HL-60 (cell line): ENCODE measurements at regions not wholly inside any gene's neighbourhood (a gene's known extent, or its start where the extent isn't known, plus 50 kb on each side); places are given as distances from the start of the nearest gene placed in this dataset.

ENCODE experiments used
- GABPA ChIP-seq: IDR thresholded peaks from 2 replicates; pipeline ENCODE4 v1.6.1; 2012; ENCODE audit warnings: low read depth
- POLR2AphosphoS5 ChIP-seq: IDR thresholded peaks from 2 replicates; pipeline ENCODE4 v1.6.1; 2012; ENCODE audit warnings: low read depth
- SPI1 ChIP-seq: IDR thresholded peaks from 2 replicates; pipeline ENCODE4 v1.6.1; 2012; ENCODE audit warnings: low read depth, mild to moderate bottlenecking, borderline replicate concordance
- TF ChIP-seq, protein P1 (sequence below): IDR thresholded peaks from one replicate; pipeline ENCODE4 v1.5.1; 2011; ENCODE audit warnings: low read length, control low read depth, inconsistent platforms; ENCODE audit not compliant: insufficient read depth
- TF ChIP-seq, protein P2 (sequence below): IDR thresholded peaks from 2 replicates; pipeline ENCODE4 v1.6.1; 2012; ENCODE audit warnings: low read depth; ENCODE audit not compliant: insufficient replicate concordance

DNA sequence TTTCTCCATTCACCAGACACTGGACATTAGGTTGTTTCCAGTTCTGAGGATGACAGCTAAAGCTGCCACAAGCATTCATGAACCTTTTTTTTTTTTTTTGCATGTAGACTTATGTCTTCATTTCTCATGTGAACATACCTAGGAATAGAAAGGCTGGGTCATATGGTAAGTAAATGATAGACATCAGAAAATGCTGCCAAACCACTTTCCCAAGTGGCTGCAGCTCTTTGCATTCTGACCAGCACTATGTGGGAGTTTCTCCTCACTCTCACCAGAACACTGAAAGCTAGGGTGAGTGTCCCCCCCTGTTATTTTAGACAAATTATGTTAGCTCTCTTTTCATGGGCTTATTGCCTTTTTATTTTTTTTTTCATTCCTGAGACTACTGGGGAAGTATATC is 197.5 kb downstream of the OTOR start:
- TF ChIP-seq, protein P1, sequence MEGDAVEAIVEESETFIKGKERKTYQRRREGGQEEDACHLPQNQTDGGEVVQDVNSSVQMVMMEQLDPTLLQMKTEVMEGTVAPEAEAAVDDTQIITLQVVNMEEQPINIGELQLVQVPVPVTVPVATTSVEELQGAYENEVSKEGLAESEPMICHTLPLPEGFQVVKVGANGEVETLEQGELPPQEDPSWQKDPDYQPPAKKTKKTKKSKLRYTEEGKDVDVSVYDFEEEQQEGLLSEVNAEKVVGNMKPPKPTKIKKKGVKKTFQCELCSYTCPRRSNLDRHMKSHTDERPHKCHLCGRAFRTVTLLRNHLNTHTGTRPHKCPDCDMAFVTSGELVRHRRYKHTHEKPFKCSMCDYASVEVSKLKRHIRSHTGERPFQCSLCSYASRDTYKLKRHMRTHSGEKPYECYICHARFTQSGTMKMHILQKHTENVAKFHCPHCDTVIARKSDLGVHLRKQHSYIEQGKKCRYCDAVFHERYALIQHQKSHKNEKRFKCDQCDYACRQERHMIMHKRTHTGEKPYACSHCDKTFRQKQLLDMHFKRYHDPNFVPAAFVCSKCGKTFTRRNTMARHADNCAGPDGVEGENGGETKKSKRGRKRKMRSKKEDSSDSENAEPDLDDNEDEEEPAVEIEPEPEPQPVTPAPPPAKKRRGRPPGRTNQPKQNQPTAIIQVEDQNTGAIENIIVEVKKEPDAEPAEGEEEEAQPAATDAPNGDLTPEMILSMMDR = no peak
- TF ChIP-seq, protein P2, sequence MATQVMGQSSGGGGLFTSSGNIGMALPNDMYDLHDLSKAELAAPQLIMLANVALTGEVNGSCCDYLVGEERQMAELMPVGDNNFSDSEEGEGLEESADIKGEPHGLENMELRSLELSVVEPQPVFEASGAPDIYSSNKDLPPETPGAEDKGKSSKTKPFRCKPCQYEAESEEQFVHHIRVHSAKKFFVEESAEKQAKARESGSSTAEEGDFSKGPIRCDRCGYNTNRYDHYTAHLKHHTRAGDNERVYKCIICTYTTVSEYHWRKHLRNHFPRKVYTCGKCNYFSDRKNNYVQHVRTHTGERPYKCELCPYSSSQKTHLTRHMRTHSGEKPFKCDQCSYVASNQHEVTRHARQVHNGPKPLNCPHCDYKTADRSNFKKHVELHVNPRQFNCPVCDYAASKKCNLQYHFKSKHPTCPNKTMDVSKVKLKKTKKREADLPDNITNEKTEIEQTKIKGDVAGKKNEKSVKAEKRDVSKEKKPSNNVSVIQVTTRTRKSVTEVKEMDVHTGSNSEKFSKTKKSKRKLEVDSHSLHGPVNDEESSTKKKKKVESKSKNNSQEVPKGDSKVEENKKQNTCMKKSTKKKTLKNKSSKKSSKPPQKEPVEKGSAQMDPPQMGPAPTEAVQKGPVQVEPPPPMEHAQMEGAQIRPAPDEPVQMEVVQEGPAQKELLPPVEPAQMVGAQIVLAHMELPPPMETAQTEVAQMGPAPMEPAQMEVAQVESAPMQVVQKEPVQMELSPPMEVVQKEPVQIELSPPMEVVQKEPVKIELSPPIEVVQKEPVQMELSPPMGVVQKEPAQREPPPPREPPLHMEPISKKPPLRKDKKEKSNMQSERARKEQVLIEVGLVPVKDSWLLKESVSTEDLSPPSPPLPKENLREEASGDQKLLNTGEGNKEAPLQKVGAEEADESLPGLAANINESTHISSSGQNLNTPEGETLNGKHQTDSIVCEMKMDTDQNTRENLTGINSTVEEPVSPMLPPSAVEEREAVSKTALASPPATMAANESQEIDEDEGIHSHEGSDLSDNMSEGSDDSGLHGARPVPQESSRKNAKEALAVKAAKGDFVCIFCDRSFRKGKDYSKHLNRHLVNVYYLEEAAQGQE = no peak
- no peak for TF ChIP-seq POLR2AphosphoS5
- no peak for TF ChIP-seq GABPA
- TF ChIP-seq SPI1 = no peak
